ENCODE measurements at regions not wholly inside any gene's neighbourhood (a gene's known extent, or its start where the extent isn't known, plus 50 kb on each side); places are given as distances from the start of the nearest gene placed in this dataset.

GRCh38 chr16:50868577-50868976, 126.7 kb downstream of the CYLD start:
- DNase-seq: no peak

DNA sequence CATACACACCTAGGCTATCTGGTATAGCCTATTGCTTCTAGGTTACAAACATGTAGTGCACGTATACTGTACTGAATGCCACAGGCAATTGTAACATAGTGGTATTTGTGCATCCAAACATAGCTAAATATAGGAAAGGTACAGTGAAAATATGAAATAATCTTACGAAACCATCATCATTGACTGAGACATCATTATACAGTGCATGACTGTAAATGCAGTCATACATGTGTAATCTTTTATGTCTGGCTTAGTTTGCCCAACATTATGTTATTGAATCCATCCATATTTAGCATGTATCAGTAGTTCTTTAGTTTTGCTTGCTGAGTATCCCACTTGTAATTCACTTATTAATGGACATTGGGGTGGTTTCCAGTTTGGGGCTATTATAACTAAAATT, 124.9 kb downstream of the CYLD start:
- DNase-seq: no peak

- no peak for DNase-seq
Observed at GRCh38 chr16:50864386-50864785, 122.5 kb downstream of the CYLD start.

- DNase-seq: no peak
Observed at GRCh38 chr16:50863644-50864144, 121.8 kb downstream of the CYLD start.

GRCh38 chr16:50862818-50863643, 121.1 kb downstream of the CYLD start:
- DNase-seq: no peak

DNA sequence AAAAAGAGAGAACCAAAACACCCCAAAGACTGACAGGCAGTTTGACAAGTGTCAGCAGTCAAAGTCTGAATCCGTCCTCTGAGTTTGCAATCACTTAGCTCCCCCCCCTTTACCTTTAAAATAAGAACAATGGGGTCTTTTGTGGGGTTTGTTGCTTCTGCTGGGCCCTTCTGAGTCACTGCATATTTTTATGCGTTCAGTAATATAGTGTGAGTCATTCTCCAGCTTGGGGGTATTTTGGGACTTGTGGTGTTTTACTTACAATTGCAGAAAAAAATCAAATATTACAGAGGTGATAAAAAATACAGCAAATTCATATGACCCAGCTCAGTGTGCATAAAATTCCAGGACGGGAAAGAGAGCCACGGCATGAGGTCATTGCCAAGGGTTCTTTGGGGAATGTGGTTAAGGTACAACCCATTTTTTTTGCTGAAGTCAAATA, 120.1 kb downstream of the CYLD start:
- DNase-seq: no peak

DNA sequence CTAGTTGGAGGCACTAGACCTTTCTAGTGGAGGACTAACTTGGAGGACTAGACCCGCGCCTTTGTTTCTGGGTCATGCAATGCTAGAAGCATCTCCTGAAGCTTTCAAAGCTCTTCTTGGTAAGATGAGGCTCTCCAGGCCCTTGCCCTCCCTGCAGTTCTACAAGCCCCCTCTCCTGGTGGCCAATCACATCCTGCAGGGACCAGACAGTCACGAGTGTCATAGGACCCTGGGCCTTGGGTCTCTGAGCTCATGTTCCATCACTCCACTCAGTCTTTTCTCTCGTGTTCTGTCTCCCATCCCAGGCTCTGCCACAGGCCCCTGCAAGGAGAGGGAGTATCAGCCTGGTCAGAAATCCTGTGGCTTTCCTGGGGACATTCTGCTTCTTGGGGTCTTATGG, 119.6 kb downstream of the CYLD start:
- no peak for DNase-seq

DNA sequence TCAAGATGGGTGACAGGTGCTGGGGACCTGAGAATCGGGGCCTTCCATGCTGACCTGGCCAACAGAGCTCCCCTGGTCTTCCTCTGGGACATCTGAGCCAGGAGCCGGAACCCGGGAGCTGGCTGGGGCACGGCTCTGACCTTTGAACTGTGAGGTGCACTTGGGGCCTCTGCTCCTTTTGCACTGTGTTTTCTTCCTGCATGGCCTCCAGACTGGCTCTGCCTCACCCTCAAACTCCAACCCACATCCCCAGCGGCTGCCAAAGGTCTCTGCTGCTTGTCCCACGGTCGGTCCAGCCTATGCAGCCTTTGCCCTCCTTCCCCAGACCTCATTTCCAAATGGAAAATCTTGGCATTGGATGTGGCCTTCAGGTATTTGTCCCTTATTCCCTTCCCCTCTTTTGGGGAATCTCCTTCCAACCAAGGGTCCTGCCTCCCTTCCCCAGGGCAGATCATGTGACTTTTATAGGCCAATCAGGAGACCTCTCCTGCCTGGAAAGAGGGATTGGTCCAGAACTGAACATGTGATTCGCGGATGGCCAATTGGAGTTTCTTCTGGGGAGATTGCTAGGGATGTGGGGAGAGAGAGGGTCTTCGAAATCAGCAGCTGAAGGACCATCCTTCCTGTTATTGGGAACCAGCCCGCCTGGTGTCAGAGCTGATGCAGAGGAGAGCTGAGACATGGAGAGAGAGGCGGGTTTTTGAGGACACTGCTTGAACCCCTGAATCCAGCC, 117.9 kb downstream of the CYLD start:
- DNase-seq: no peak

DNA sequence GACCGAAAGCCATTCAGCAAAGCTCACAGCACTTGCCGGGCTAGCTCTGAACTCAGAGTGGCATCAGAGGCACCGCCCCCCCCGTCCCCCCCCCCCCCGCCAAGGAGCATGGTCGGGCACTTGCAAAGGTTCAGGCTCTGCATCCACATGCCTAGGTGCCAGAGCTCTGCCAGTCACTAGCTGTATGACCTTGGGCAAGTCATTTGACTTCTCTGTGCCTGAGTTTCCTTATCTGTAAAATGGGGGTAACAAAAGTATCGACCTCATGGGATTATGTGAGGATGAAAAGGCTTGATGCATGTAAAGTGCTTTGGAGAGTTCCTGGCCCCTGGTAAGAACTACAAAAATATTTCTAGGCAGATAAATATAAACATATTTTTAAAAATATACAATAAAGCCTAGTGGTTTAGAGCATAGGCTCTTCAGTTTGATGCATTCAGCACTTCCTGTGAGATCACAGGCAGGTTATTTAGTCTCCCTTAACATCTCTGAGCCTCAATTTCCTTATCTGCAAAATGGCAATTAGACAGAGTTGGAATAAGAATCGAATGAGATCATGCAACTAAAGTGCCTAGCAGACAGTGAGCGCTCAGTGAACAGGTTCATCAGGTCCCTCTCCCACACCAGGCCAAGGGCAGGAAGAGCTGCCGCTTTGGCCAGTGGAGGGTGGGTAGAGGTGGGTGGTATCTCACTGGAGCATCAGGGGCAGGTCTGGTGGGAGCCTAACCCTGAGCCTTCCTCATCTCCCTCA, 117.2 kb downstream of the CYLD start:
- DNase-seq: no peak

DNA sequence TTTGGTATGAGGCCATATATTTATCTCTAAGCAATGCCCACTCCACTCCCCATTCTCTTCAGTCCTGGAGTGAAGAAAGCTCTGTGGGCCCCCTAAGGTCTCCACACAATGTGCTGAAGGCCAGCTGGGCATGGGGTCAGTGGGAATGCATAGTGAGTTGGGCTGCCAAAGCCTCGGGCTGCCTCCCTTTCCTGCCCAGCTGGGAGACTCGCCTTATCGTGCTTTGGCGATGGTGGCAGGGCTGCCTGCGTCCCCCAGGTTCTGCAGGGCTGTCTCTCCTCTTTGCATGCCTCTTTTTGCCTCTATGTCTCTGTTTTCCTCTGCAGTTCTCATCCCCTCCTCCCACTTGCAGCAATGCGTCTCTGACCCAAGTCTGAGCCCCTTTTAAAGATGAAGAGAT, 116.5 kb downstream of the CYLD start:
- no peak for DNase-seq

- no peak for DNase-seq
Observed at GRCh38 chr16:50857881-50858280, 116.0 kb downstream of the CYLD start.

- DNase-seq: no peak
Observed at GRCh38 chr16:50856991-50857390, 115.1 kb downstream of the CYLD start.

GRCh38 chr16:50853329-50853728, 111.4 kb downstream of the CYLD start:
- no peak for DNase-seq

Data from T-helper 2 cell (primary cell).